CD8-positive, alpha-beta memory T cell (primary cell): ENCODE measurements at regions not wholly inside any gene's neighbourhood (a gene's known extent, or its start where the extent isn't known, plus 50 kb on each side); places are given as distances from the start of the nearest gene placed in this dataset.

Experiments
- CTCF ChIA-PET: fragments of 350-600 bp; sonication (Branson Sonifier 250); formaldehyde crosslinking; loops from one replicate; lab custom pipeline; 2021; ENCODE audit warnings: antibody characterized with exemption; lab: Charles Lee
- POLR2A ChIA-PET: fragments of 350-600 bp; sonication (Branson Sonifier 250); formaldehyde crosslinking; loops from one replicate; lab custom pipeline; 2021; ENCODE audit warnings: antibody characterized with exemption; lab: Charles Lee
- DNase-seq, 5 donors: peaks; one replicate each; pipeline versions ENCODE4 v3.0.0 to v3.0.0-alpha.2; 2020 to 2022; ENCODE audit warnings: mixed read lengths in 1 of 5
- H3K27ac ChIP-seq: one replicate; pipeline ENCODE4 v1.7.0; 2013; ENCODE audit warnings: low read depth, mild to moderate bottlenecking, low read length, moderate library complexity
- H3K27me3 ChIP-seq: 2 replicates; pipeline ENCODE4 v1.7.0; 2013; ENCODE audit warnings: low read length, mild to moderate bottlenecking; ENCODE audit not compliant: insufficient read depth, poor library complexity, severe bottlenecking
- H3K36me3 ChIP-seq: 2 replicates; pipeline ENCODE4 v1.7.0; 2013; ENCODE audit warnings: mild to moderate bottlenecking, low read length, moderate library complexity; ENCODE audit not compliant: insufficient read depth
- H3K4me1 ChIP-seq: 2 replicates; pipeline ENCODE4 v1.7.0; 2013; ENCODE audit warnings: mild to moderate bottlenecking, low read length, moderate library complexity; ENCODE audit not compliant: insufficient read depth
- H3K4me3 ChIP-seq: 2 replicates; pipeline ENCODE4 v1.7.0; 2013; ENCODE audit warnings: mild to moderate bottlenecking, low read length
- H3K9me3 ChIP-seq: 2 replicates; pipeline ENCODE4 v1.7.0; 2013; ENCODE audit warnings: mild to moderate bottlenecking, low read length
- H3K27ac Mint-ChIP-seq, 8 donors: one replicate each; pipeline ENCODE4 v1.8.0; 2020 to 2021; ENCODE audit warnings: mixed read lengths in 8 of 8, mild to moderate bottlenecking in 6 of 8, inconsistent platforms in 3 of 8, moderate library complexity in 3 of 8
- H3K27me3 Mint-ChIP-seq, 2 donors: one replicate each; pipeline ENCODE4 v1.8.0; 2020 to 2021; ENCODE audit warnings: mixed read lengths in 2 of 2, mild to moderate bottlenecking in 1 of 2, moderate library complexity in 1 of 2
- H3K36me3 Mint-ChIP-seq, 3 donors: one replicate each; pipeline ENCODE4 v1.8.0; 2020 to 2021; ENCODE audit warnings: mixed read lengths in 3 of 3, inconsistent platforms in 1 of 3, mild to moderate bottlenecking in 1 of 3
- H3K4me1 Mint-ChIP-seq, 3 donors: one replicate each; pipeline ENCODE4 v1.8.0; 2020 to 2021; ENCODE audit warnings: mixed read lengths in 3 of 3, inconsistent platforms in 1 of 3, mild to moderate bottlenecking in 1 of 3
- H3K4me3 Mint-ChIP-seq, 7 donors: one replicate each; pipeline ENCODE4 v1.8.0; 2020 to 2021; ENCODE audit warnings: mixed read lengths in 7 of 7, mild to moderate bottlenecking in 6 of 7, moderate library complexity in 4 of 7, inconsistent platforms in 2 of 7
- H3K9me3 Mint-ChIP-seq, 5 donors: one replicate each; pipeline ENCODE4 v1.8.0; 2020 to 2022; ENCODE audit warnings: mixed read lengths in 5 of 5, mild to moderate bottlenecking in 3 of 5, moderate library complexity in 2 of 5, inconsistent platforms in 1 of 5

GRCh38 chr2:387980-388421 is 100.1 kb upstream of the ALKAL2 start:
- H3K27me3 ChIP-seq = no peaks in the 10 kb centered on the region
- ChIA-PET POLR2A (no interaction called here), CTCF (no interaction called here)
- Mint-ChIP-seq H3K27ac (no peak overlapping the region), H3K27me3 (no peaks in the 10 kb centered on the region), H3K4me3 (no peak overlapping the region), H3K4me1 (peaks cover 2 to 12% (median 7%) of the 10 kb centered on the region in 3 donors), H3K9me3 (no peaks in the 10 kb centered on the region), H3K36me3 (no peaks in the 10 kb centered on the region)
- H3K4me1 ChIP-seq = no peaks in the 10 kb centered on the region
- DNase-seq = no peak
- no peaks in the 10 kb centered on the region for H3K9me3 ChIP-seq
- H3K36me3 ChIP-seq = no peaks in the 10 kb centered on the region
- no peak overlapping the region for H3K27ac ChIP-seq
- H3K4me3 ChIP-seq = no peak overlapping the region

- no peaks in the 10 kb centered on the region for H3K36me3 ChIP-seq
- Mint-ChIP-seq H3K9me3 (no peaks in the 10 kb centered on the region), H3K4me3 (no peak overlapping the region), H3K36me3 (no peaks in the 10 kb centered on the region), H3K27me3 (no peaks in the 10 kb centered on the region), H3K4me1 (peaks cover 0 to 2% (median under 1%) of the 10 kb centered on the region in 3 donors), H3K27ac (no peak overlapping the region)
- POLR2A ChIA-PET = no interaction called here
- no peak overlapping the region for H3K27ac ChIP-seq
- H3K4me1 ChIP-seq = no peaks in the 10 kb centered on the region
- no peaks in the 10 kb centered on the region for H3K9me3 ChIP-seq
- no peak for DNase-seq
- H3K4me3 ChIP-seq = no peak overlapping the region
- no peaks in the 10 kb centered on the region for H3K27me3 ChIP-seq
- CTCF ChIA-PET = no interaction called here
Observed at GRCh38 chr2:386406-387103, 98.7 kb upstream of the ALKAL2 start.

- no peaks in the 10 kb centered on the region for H3K4me1 ChIP-seq
- H3K27me3 Mint-ChIP-seq = peaks cover 0 to 5% of the 10 kb centered on the region in 2 donors
- H3K36me3 Mint-ChIP-seq = no peaks in the 10 kb centered on the region
- H3K4me3 Mint-ChIP-seq = no peak overlapping the region
- no peaks in the 10 kb centered on the region for H3K36me3 ChIP-seq
- H3K27ac ChIP-seq = no peak overlapping the region
- no peaks in the 10 kb centered on the region for H3K9me3 Mint-ChIP-seq
- DNase-seq = no peak
- ChIA-PET CTCF (no interaction called here), POLR2A (no interaction called here)
- no peaks in the 10 kb centered on the region for H3K27me3 ChIP-seq
- no peaks in the 10 kb centered on the region for H3K9me3 ChIP-seq
- H3K4me1 Mint-ChIP-seq = no peaks in the 10 kb centered on the region
- H3K4me3 ChIP-seq = no peak overlapping the region
- H3K27ac Mint-ChIP-seq = no peak overlapping the region
Observed at GRCh38 chr2:385785-386184, 97.9 kb upstream of the ALKAL2 start.

GRCh38 chr2:385061-385460 is 97.2 kb upstream of the ALKAL2 start:
- Histone ChIP-seq H3K9me3 (no peaks in the 10 kb centered on the region), H3K4me3 (no peak overlapping the region), H3K27me3 (no peaks in the 10 kb centered on the region), H3K27ac (no peak overlapping the region), H3K4me1 (no peaks in the 10 kb centered on the region), H3K36me3 (no peaks in the 10 kb centered on the region)
- CTCF ChIA-PET = no interaction called here
- no peaks in the 10 kb centered on the region for H3K9me3 Mint-ChIP-seq
- H3K36me3 Mint-ChIP-seq = no peaks in the 10 kb centered on the region
- DNase-seq = no peak
- H3K27me3 Mint-ChIP-seq = peaks cover 5 to 6% of the 10 kb centered on the region in 2 donors
- H3K27ac Mint-ChIP-seq = peak overlapping the region in 1 of 8 donors; percentile 51
- H3K4me3 Mint-ChIP-seq = no peak overlapping the region
- POLR2A ChIA-PET = no interaction called here
- no peaks in the 10 kb centered on the region for H3K4me1 Mint-ChIP-seq

- no peaks in the 10 kb centered on the region for H3K4me1 Mint-ChIP-seq
- no peak overlapping the region for H3K4me3 ChIP-seq
- H3K4me3 Mint-ChIP-seq = no peak overlapping the region
- CTCF ChIA-PET = no interaction called here
- DNase-seq = no peak
- POLR2A ChIA-PET = no interaction called here
- peaks cover 9 to 13% of the 10 kb centered on the region in 2 donors for H3K27me3 Mint-ChIP-seq
- peaks cover 0 to 6% (median 0%) of the 10 kb centered on the region in 3 donors for H3K36me3 Mint-ChIP-seq
- H3K4me1 ChIP-seq = no peaks in the 10 kb centered on the region
- no peaks in the 10 kb centered on the region for H3K36me3 ChIP-seq
- peaks cover 0 to 2% (median 0%) of the 10 kb centered on the region in 5 donors for H3K9me3 Mint-ChIP-seq
- no peaks in the 10 kb centered on the region for H3K9me3 ChIP-seq
- no peaks in the 10 kb centered on the region for H3K27me3 ChIP-seq
- no peak overlapping the region for H3K27ac ChIP-seq
- H3K27ac Mint-ChIP-seq = no peak overlapping the region
Observed at GRCh38 chr2:383888-384287, 96.0 kb upstream of the ALKAL2 start.

GRCh38 chr2:383178-383577 is 95.3 kb upstream of the ALKAL2 start:
- CTCF ChIA-PET = interaction anchor here (1.4 kb wide), 1 partner anchor 10 kb away, joined by 3 read pairs; no protein-coding TSS in a partner anchor
- Mint-ChIP-seq H3K36me3 (peaks cover 0 to 6% (median 0%) of the 10 kb centered on the region in 3 donors), H3K27ac (peak overlapping the region in 1 of 8 donors; percentile 27), H3K9me3 (peaks cover 0 to 6% (median 3%) of the 10 kb centered on the region in 5 donors), H3K4me3 (no peak overlapping the region), H3K4me1 (no peaks in the 10 kb centered on the region), H3K27me3 (peaks cover 9 to 18% of the 10 kb centered on the region in 2 donors)
- Histone ChIP-seq H3K27me3 (no peaks in the 10 kb centered on the region), H3K4me1 (no peaks in the 10 kb centered on the region), H3K9me3 (no peaks in the 10 kb centered on the region), H3K4me3 (no peak overlapping the region), H3K27ac (no peak overlapping the region), H3K36me3 (no peaks in the 10 kb centered on the region)
- POLR2A ChIA-PET = no interaction called here
- no peak for DNase-seq

- CTCF ChIA-PET = interaction anchor here (1.4 kb wide), 1 partner anchor 10 kb away, joined by 3 read pairs; no protein-coding TSS in a partner anchor
- Mint-ChIP-seq H3K4me1 (no peaks in the 10 kb centered on the region), H3K36me3 (peaks cover 0 to 6% (median 0%) of the 10 kb centered on the region in 3 donors), H3K27ac (no peak overlapping the region), H3K4me3 (no peak overlapping the region), H3K9me3 (peaks cover 5 to 10% (median 7%) of the 10 kb centered on the region in 5 donors), H3K27me3 (peaks cover 11 to 23% of the 10 kb centered on the region in 2 donors)
- Histone ChIP-seq H3K4me3 (no peak overlapping the region), H3K27ac (no peak overlapping the region), H3K36me3 (no peaks in the 10 kb centered on the region), H3K4me1 (no peaks in the 10 kb centered on the region), H3K27me3 (no peaks in the 10 kb centered on the region), H3K9me3 (no peaks in the 10 kb centered on the region)
- no peak for DNase-seq
- POLR2A ChIA-PET = no interaction called here
Observed at GRCh38 chr2:382728-383022, 94.8 kb upstream of the ALKAL2 start.

- H3K36me3 ChIP-seq = no peaks in the 10 kb centered on the region
- H3K9me3 ChIP-seq = no peaks in the 10 kb centered on the region
- no peak overlapping the region for H3K4me3 Mint-ChIP-seq
- no peak overlapping the region for H3K27ac Mint-ChIP-seq
- peaks cover 10 to 15% (median 12%) of the 10 kb centered on the region in 5 donors for H3K9me3 Mint-ChIP-seq
- H3K27me3 ChIP-seq = no peaks in the 10 kb centered on the region
- no peaks in the 10 kb centered on the region for H3K4me1 ChIP-seq
- no peak for DNase-seq
- no peaks in the 10 kb centered on the region for H3K4me1 Mint-ChIP-seq
- ChIA-PET CTCF (interaction anchor here (1.4 kb wide), 1 partner anchor 9 kb away, joined by 3 read pairs; no protein-coding TSS in a partner anchor), POLR2A (no interaction called here)
- peaks cover 15 to 28% of the 10 kb centered on the region in 2 donors for H3K27me3 Mint-ChIP-seq
- H3K27ac ChIP-seq = no peak overlapping the region
- H3K4me3 ChIP-seq = no peak overlapping the region
- peaks cover 0 to 11% (median 0%) of the 10 kb centered on the region in 3 donors for H3K36me3 Mint-ChIP-seq
Observed at GRCh38 chr2:381941-382727, 94.2 kb upstream of the ALKAL2 start.
